ENCODE measurements at regions not wholly inside any gene's neighbourhood (a gene's known extent, or its start where the extent isn't known, plus 50 kb on each side); places are given as distances from the start of the nearest gene placed in this dataset.
"Not testable (repeated sequence)": the region's sequence is repeated elsewhere in the genome, so short reads cannot be mapped to it uniquely, and the experiment has no call there.

- no peak for DNase-seq (ENCODE audit: low spot score)
These were observed 979.8 kb downstream of the VRK1 start for GRCh38 chr14:97776890-97777558.

GRCh38 chr14:97777622-97778355 lies 980.6 kb downstream of the VRK1 start:
- no peak for DNase-seq (ENCODE audit: low spot score)

More at GRCh38 chr14:97776890-97777558, 979.8 kb downstream of the VRK1 start:
- intact Hi-C loops (cut with DNase I) = no loop called here

GRCh38 chr14:97779140-97779539 lies 982.0 kb downstream of the VRK1 start:
- DNase-seq (ENCODE audit: low spot score) = no peak
- intact Hi-C loops (cut with DNase I) = no loop called here

More at GRCh38 chr14:97777622-97778355, 980.6 kb downstream of the VRK1 start:
- intact Hi-C loops (cut with DNase I) = no loop called here

- intact Hi-C loops (cut with DNase I) = no loop called here
- no peak for DNase-seq (ENCODE audit: low spot score)
These were observed 983.6 kb downstream of the VRK1 start for GRCh38 chr14:97780804-97781203.

- intact Hi-C loops (cut with DNase I) = no loop called here
- DNase-seq (ENCODE audit: low spot score) = no peak
These were observed 984.8 kb downstream of the VRK1 start for GRCh38 chr14:97781961-97782360.

GRCh38 chr14:97782871-97783414 lies 985.8 kb downstream of the VRK1 start:
- intact Hi-C loops (cut with DNase I) = no loop called here
- no peak for DNase-seq (ENCODE audit: low spot score)

GRCh38 chr14:97785495-97785894 lies 988.3 kb downstream of the VRK1 start:
- DNase-seq (ENCODE audit: low spot score) = no peak
- intact Hi-C loops (cut with DNase I) = no loop called here

- intact Hi-C loops (cut with DNase I) = no loop called here
- no peak for DNase-seq (ENCODE audit: low spot score)
These were observed 991.2 kb downstream of the VRK1 start for GRCh38 chr14:97788364-97788763.

GRCh38 chr14:97788846-97789526 lies 991.8 kb downstream of the VRK1 start:
- no peak for DNase-seq (ENCODE audit: low spot score)
- intact Hi-C loops (cut with DNase I) = no loop called here

- no peak for DNase-seq (ENCODE audit: low spot score)
- intact Hi-C loops (cut with DNase I) = no loop called here
These were observed 993.9 kb downstream of the VRK1 start for GRCh38 chr14:97791072-97791471.

GRCh38 chr14:97791906-97792305 lies 994.7 kb downstream of the VRK1 start:
- no peak for DNase-seq (ENCODE audit: low spot score)
- intact Hi-C loops (cut with DNase I) = no loop called here

GRCh38 chr14:97796511-97796910 lies 999.3 kb downstream of the VRK1 start:
- intact Hi-C loops (cut with DNase I) = no loop called here
- DNase-seq (ENCODE audit: low spot score) = no peak

- DNase-seq (ENCODE audit: low spot score) = no peak
- intact Hi-C loops (cut with DNase I) = no loop called here
These were observed 1001.0 kb downstream of the VRK1 start for GRCh38 chr14:97798176-97798575.

- no peak for DNase-seq (ENCODE audit: low spot score)
- intact Hi-C loops (cut with DNase I) = no loop called here
These were observed 1005.5 kb downstream of the VRK1 start for GRCh38 chr14:97802430-97803373.

GRCh38 chr14:97804056-97804455 lies 1006.9 kb downstream of the VRK1 start:
- DNase-seq (ENCODE audit: low spot score) = no peak
- intact Hi-C loops (cut with DNase I) = no loop called here

GRCh38 chr14:97806891-97807290 lies 1009.7 kb downstream of the VRK1 start:
- DNase-seq (ENCODE audit: low spot score) = no peak
- intact Hi-C loops (cut with DNase I) = no loop called here

GRCh38 chr14:97808541-97808940 lies 1011.4 kb downstream of the VRK1 start:
- intact Hi-C loops (cut with DNase I) = not testable (repeated sequence)

GRCh38 chr14:97813556-97813955 lies 1016.4 kb downstream of the VRK1 start:
- intact Hi-C loops (cut with DNase I) = no loop called here

More at GRCh38 chr14:97808541-97808940, 1011.4 kb downstream of the VRK1 start:
- not testable (repeated sequence) for DNase-seq (ENCODE audit: low spot score)

GRCh38 chr14:97820781-97821180 lies 1023.6 kb downstream of the VRK1 start:
- intact Hi-C loops (cut with DNase I) = no loop called here
- no peak for DNase-seq (ENCODE audit: low spot score)

More at GRCh38 chr14:97813556-97813955, 1016.4 kb downstream of the VRK1 start:
- no peak for DNase-seq (ENCODE audit: low spot score)
